ENCODE measurements at regions not wholly inside any gene's neighbourhood (a gene's known extent, or its start where the extent isn't known, plus 50 kb on each side); places are given as distances from the start of the nearest gene placed in this dataset.

DNA sequence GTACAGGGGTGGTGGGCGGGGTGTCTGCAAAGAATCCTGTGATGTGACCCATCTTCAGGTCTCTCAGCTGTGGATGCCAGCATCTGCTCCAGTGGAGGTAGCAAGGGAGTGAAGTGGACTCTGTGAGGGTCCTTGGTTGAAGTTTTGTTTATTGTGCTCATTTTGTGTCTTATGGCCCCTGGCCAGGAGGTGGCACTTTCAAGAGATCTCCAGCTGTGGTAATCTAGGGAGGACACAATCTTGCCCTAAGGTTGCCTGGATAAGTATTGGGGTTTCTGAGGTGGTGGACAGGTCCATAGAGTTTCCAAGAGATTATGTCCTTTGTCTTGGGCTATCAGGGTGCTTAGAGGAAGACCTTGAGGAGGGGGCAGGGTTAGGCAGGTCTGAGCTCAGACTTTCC is 260.7 kb downstream of the CCDC59 start:
- TF ChIP-seq, protein P1, sequence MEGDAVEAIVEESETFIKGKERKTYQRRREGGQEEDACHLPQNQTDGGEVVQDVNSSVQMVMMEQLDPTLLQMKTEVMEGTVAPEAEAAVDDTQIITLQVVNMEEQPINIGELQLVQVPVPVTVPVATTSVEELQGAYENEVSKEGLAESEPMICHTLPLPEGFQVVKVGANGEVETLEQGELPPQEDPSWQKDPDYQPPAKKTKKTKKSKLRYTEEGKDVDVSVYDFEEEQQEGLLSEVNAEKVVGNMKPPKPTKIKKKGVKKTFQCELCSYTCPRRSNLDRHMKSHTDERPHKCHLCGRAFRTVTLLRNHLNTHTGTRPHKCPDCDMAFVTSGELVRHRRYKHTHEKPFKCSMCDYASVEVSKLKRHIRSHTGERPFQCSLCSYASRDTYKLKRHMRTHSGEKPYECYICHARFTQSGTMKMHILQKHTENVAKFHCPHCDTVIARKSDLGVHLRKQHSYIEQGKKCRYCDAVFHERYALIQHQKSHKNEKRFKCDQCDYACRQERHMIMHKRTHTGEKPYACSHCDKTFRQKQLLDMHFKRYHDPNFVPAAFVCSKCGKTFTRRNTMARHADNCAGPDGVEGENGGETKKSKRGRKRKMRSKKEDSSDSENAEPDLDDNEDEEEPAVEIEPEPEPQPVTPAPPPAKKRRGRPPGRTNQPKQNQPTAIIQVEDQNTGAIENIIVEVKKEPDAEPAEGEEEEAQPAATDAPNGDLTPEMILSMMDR (IDR thresholded peaks at IDR 0.05), result no peak
- no peak for TF ChIP-seq ZFX (IDR thresholded peaks at IDR 0.05; ENCODE audit: borderline replicate concordance)
- no peak overlapping the region for H3K27ac ChIP-seq

DNA sequence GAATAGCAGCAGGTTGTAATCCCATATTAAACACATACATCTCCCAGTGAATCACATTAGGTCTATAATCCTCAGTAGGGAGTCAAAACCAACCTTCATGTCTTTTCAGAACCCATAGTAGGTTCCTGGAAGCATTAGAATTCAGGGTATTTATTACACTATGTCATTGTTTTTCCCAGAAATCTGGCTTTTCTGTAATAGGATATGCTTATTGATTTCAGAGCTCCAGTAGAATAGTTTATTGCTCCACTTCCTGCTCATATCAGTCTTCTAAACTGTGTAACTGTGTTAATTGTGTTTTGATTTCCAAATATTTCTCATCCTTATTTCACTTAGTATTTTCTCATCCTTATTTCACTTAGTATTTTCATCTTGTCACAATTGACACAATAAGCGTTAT is 268.0 kb downstream of the CCDC59 start:
- TF ChIP-seq, protein P1 (IDR thresholded peaks at IDR 0.05), result no peak
- TF ChIP-seq ZFX (IDR thresholded peaks at IDR 0.05; ENCODE audit: borderline replicate concordance), result no peak
- peak overlapping the region; percentile 43 for H3K27ac ChIP-seq

DNA sequence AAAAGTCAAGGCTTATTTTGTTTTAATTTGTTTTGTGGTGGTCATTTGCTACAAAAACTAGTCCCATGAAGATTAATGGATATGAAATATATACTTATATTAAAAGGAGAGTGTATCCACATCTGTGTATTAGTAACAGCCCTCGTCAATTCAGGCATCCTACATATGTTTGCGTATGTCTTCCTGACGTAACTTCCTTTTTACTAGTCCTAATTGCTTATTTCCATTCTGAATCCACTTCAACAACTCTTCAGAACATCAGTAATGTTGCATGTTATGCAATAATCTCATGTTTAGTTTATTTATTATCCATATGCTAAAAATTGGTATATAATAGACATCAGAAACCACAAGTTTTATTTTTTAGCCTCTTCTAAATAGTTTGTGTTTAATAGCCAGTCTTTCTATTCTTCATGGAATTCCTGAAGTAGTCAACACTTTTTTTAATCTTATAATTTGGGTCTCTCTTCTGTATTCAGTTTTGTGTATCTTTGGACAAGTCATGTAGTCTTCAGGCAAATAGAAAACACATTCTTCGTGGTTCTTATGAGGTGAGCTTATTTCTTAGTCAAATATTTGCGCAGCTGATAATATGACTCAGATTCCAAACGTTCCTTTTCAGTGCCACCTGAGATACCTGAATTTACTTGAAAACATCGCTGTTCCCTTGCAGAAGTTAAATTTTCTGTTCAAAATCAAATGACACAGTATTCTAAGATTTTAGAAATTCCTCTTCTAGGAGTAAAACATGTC is 268.6 kb downstream of the CCDC59 start:
- peak overlapping the region; percentile 43 for H3K27ac ChIP-seq
- no peak for TF ChIP-seq ZFX (IDR thresholded peaks at IDR 0.05; ENCODE audit: borderline replicate concordance)
- TF ChIP-seq, protein P1 (IDR thresholded peaks at IDR 0.05), result no peak

DNA sequence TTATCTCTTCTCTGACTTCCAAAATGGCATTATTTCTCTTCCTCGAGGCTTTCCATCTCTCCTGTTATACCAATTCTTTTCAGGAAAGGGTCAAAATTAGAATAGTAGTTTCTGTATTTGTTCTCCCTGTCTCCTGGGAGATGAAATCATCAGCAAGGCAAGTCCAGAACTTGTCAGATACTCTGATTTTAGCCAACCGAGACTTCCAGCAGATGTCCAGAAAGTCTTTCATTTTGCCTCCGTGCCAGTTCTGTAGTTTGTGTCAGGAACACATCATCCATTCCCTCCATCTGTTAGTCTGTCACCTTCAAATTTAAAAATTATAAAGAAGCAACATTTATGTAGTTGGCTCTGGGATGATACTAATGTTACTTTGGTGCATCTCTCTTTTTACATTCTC is 275.7 kb downstream of the CCDC59 start:
- H3K27ac ChIP-seq, result no peak overlapping the region
- no peak for TF ChIP-seq ZFX (IDR thresholded peaks at IDR 0.05; ENCODE audit: borderline replicate concordance)
- TF ChIP-seq, protein P1 (IDR thresholded peaks at IDR 0.05), result no peak

DNA sequence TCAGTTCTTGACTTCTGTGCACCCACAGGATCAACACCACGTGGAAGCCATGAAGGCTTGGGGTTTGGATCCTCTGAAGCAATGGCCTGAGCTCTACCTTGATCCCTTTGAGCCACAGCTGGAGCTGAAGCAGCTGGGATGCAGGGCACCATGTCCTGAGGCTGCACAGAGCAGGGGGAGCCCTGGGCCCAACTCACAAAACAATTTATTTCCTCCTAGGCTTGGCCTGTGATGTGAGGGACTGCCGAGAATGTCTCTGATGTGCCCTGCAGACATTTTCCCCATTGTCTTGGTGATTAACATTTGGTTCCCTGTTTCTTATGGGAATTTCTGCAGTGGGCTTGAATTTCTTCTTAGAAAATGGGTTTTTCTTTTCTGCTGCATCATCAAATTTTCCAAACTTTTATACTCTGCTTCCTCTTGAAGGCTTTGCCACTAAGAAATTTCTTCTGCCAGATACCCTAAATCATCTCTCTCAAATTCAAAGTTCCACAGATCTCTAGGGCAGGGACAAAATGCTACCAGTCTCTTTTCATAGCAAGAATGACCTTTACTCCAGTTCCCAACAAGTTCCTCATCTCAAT is 288.2 kb downstream of the CCDC59 start:
- TF ChIP-seq, protein P1 (IDR thresholded peaks at IDR 0.05), result no peak
- no peak for TF ChIP-seq ZFX (IDR thresholded peaks at IDR 0.05; ENCODE audit: borderline replicate concordance)
- no peak overlapping the region for H3K27ac ChIP-seq

DNA sequence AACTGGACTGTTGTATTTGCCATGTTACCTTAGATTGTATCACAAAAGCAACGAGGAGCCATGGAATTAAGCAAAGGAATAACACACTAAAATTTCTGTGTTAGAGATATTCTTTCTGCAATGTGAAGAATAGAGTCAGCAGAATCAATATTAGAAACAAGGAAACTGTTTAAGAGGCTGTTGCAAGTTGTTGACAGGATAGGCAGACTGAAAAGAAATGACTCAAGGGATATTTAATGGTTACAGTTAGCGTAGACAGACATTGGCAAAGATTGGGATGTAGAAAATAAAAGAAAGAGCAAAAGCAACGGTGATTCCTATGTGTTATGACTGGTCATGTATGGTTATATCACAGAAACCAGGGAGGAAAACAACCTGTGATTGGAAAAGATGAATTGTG is 299.0 kb upstream of the PPFIA2 start:
- TF ChIP-seq, protein P1 (IDR thresholded peaks at IDR 0.05), result no peak
- TF ChIP-seq ZFX (IDR thresholded peaks at IDR 0.05; ENCODE audit: borderline replicate concordance), result no peak

DNA sequence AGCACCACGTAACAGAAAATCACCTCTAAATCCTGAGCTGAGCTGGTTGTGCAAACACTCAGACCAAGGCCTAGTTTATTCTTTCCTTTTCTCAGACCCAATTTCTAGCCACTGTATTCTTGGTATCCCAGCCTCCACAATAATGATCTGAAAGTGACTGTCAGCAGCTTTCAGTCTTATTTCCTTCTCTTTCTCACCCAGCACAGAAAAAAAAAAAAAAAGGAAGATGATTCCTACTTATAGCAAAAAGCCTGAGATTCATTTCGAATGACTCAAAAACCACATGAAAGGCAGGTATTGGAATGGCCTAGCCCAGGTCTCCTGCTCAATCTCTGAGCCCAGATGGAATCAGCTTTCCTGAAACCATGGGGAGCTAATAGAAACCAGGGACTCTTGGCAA is 298.6 kb upstream of the PPFIA2 start:
- H3K27ac ChIP-seq, result no peak overlapping the region
- TF ChIP-seq ZFX (IDR thresholded peaks at IDR 0.05; ENCODE audit: borderline replicate concordance), result no peak
- TF ChIP-seq, protein P1 (IDR thresholded peaks at IDR 0.05), result no peak

More for the DNA sequence above, 299.0 kb upstream of the PPFIA2 start:
- no peak overlapping the region for H3K27ac ChIP-seq

Measured in 22Rv1 (cell line).